ENCODE measurements at regions not wholly inside any gene's neighbourhood (a gene's known extent, or its start where the extent isn't known, plus 50 kb on each side); places are given as distances from the start of the nearest gene placed in this dataset.

GRCh38 chr18:37838083-37838482 is 272.5 kb upstream of the CELF4 start:
- no peak for TF ChIP-seq CTCF (IDR thresholded peaks at IDR 0.05)
- TF ChIP-seq POLR2A (IDR thresholded peaks at IDR 0.05) = no peak
